Mucosa of stomach (tissue), 1 donor: ENCODE measurements at regions not wholly inside any gene's neighbourhood (a gene's known extent, or its start where the extent isn't known, plus 50 kb on each side); places are given as distances from the start of the nearest gene placed in this dataset.

Experiments used
- H3K27me3 ChIP-seq: one replicate; pipeline ENCODE4 v1.7.0; 2013; ENCODE audit warnings: mild to moderate bottlenecking, low read length; ENCODE audit not compliant: control insufficient read depth, insufficient read depth
- H3K36me3 ChIP-seq: one replicate; pipeline ENCODE4 v1.7.0; 2013; ENCODE audit warnings: low read length; ENCODE audit not compliant: control insufficient read depth, insufficient read depth
- H3K4me1 ChIP-seq: one replicate; pipeline ENCODE4 v1.7.0; 2013; ENCODE audit warnings: mild to moderate bottlenecking, low read length; ENCODE audit not compliant: control insufficient read depth, insufficient read depth
- H3K4me3 ChIP-seq: one replicate; pipeline ENCODE4 v1.7.0; 2013; ENCODE audit warnings: low read length
- H3K9ac ChIP-seq: one replicate; pipeline ENCODE4 v1.7.0; 2013; ENCODE audit warnings: mild to moderate bottlenecking, low read length, moderate library complexity
- H3K9me3 ChIP-seq: one replicate; pipeline ENCODE4 v1.7.0; 2013; ENCODE audit warnings: mild to moderate bottlenecking, low read length, moderate library complexity; ENCODE audit not compliant: control insufficient read depth
- donor health status: Pancreatic carcinoma.

GRCh38 chr3:24867783-24868182, 373.1 kb upstream of the THRB start:
- no peak overlapping the region for H3K4me3 ChIP-seq
- no peaks in the 10 kb centered on the region for H3K27me3 ChIP-seq
- no peaks in the 10 kb centered on the region for H3K9me3 ChIP-seq
- H3K9ac ChIP-seq, result no peak overlapping the region
- H3K4me1 ChIP-seq, result no peaks in the 10 kb centered on the region
- H3K36me3 ChIP-seq, result no peaks in the 10 kb centered on the region

- no peaks in the 10 kb centered on the region for H3K4me1 ChIP-seq
Measured at GRCh38 chr3:24881239-24881638, 386.6 kb upstream of the THRB start.

GRCh38 chr3:24886501-24886900, 391.9 kb upstream of the THRB start:
- H3K4me1 ChIP-seq, result no peaks in the 10 kb centered on the region
- H3K9me3 ChIP-seq, result no peaks in the 10 kb centered on the region
- no peak overlapping the region for H3K4me3 ChIP-seq
- no peaks in the 10 kb centered on the region for H3K36me3 ChIP-seq
- no peaks in the 10 kb centered on the region for H3K27me3 ChIP-seq
- H3K9ac ChIP-seq, result no peak overlapping the region

More at GRCh38 chr3:24881239-24881638, 386.6 kb upstream of the THRB start:
- Histone ChIP-seq H3K9ac (no peak overlapping the region), H3K4me3 (no peak overlapping the region), H3K27me3 (no peaks in the 10 kb centered on the region), H3K9me3 (no peaks in the 10 kb centered on the region), H3K36me3 (no peaks in the 10 kb centered on the region)

GRCh38 chr3:24890012-24890411, 395.4 kb upstream of the THRB start:
- Histone ChIP-seq H3K27me3 (no peaks in the 10 kb centered on the region), H3K9me3 (no peaks in the 10 kb centered on the region), H3K4me3 (no peak overlapping the region), H3K9ac (no peak overlapping the region), H3K4me1 (no peaks in the 10 kb centered on the region), H3K36me3 (no peaks in the 10 kb centered on the region)

- Histone ChIP-seq H3K36me3 (no peaks in the 10 kb centered on the region), H3K4me3 (no peak overlapping the region), H3K27me3 (no peaks in the 10 kb centered on the region), H3K4me1 (no peaks in the 10 kb centered on the region), H3K9ac (no peak overlapping the region), H3K9me3 (no peaks in the 10 kb centered on the region)
Measured at GRCh38 chr3:24899373-24899772, 404.7 kb upstream of the THRB start.

GRCh38 chr3:24899901-24900603, 405.4 kb upstream of the THRB start:
- no peak overlapping the region for H3K9ac ChIP-seq
- no peak overlapping the region for H3K4me3 ChIP-seq
- H3K9me3 ChIP-seq, result no peaks in the 10 kb centered on the region
- no peaks in the 10 kb centered on the region for H3K36me3 ChIP-seq
- no peaks in the 10 kb centered on the region for H3K4me1 ChIP-seq
- H3K27me3 ChIP-seq, result no peaks in the 10 kb centered on the region

GRCh38 chr3:24905266-24905665, 410.6 kb upstream of the THRB start:
- no peaks in the 10 kb centered on the region for H3K9me3 ChIP-seq
- H3K4me3 ChIP-seq, result no peak overlapping the region
- no peaks in the 10 kb centered on the region for H3K4me1 ChIP-seq
- H3K36me3 ChIP-seq, result no peaks in the 10 kb centered on the region
- no peaks in the 10 kb centered on the region for H3K27me3 ChIP-seq
- H3K9ac ChIP-seq, result no peak overlapping the region

- no peaks in the 10 kb centered on the region for H3K9me3 ChIP-seq
- no peak overlapping the region for H3K4me3 ChIP-seq
- H3K27me3 ChIP-seq, result no peaks in the 10 kb centered on the region
- no peak overlapping the region for H3K9ac ChIP-seq
- no peaks in the 10 kb centered on the region for H3K4me1 ChIP-seq
- no peaks in the 10 kb centered on the region for H3K36me3 ChIP-seq
Measured at GRCh38 chr3:24907106-24907505, 412.5 kb upstream of the THRB start.

GRCh38 chr3:24911076-24911475, 416.4 kb upstream of the THRB start:
- H3K4me3 ChIP-seq, result no peak overlapping the region
- no peaks in the 10 kb centered on the region for H3K9me3 ChIP-seq
- no peaks in the 10 kb centered on the region for H3K4me1 ChIP-seq
- no peaks in the 10 kb centered on the region for H3K36me3 ChIP-seq
- H3K9ac ChIP-seq, result no peak overlapping the region
- no peaks in the 10 kb centered on the region for H3K27me3 ChIP-seq

GRCh38 chr3:24915639-24916038, 421.0 kb upstream of the THRB start:
- H3K36me3 ChIP-seq, result no peaks in the 10 kb centered on the region
- no peaks in the 10 kb centered on the region for H3K27me3 ChIP-seq
- H3K4me3 ChIP-seq, result no peak overlapping the region
- H3K9ac ChIP-seq, result no peak overlapping the region
- H3K9me3 ChIP-seq, result no peaks in the 10 kb centered on the region
- H3K4me1 ChIP-seq, result no peaks in the 10 kb centered on the region

- no peaks in the 10 kb centered on the region for H3K4me1 ChIP-seq
- no peak overlapping the region for H3K4me3 ChIP-seq
- no peak overlapping the region for H3K9ac ChIP-seq
- H3K27me3 ChIP-seq, result no peaks in the 10 kb centered on the region
- H3K36me3 ChIP-seq, result no peaks in the 10 kb centered on the region
- H3K9me3 ChIP-seq, result no peaks in the 10 kb centered on the region
Measured at GRCh38 chr3:24917908-24918307, 423.3 kb upstream of the THRB start.

GRCh38 chr3:24923570-24923969, 428.9 kb upstream of the THRB start:
- Histone ChIP-seq H3K9ac (no peak overlapping the region), H3K9me3 (no peaks in the 10 kb centered on the region), H3K27me3 (no peaks in the 10 kb centered on the region), H3K36me3 (no peaks in the 10 kb centered on the region), H3K4me1 (no peaks in the 10 kb centered on the region), H3K4me3 (no peak overlapping the region)

- H3K9me3 ChIP-seq, result no peaks in the 10 kb centered on the region
- H3K27me3 ChIP-seq, result no peaks in the 10 kb centered on the region
- no peak overlapping the region for H3K9ac ChIP-seq
- no peaks in the 10 kb centered on the region for H3K4me1 ChIP-seq
- no peak overlapping the region for H3K4me3 ChIP-seq
- H3K36me3 ChIP-seq, result no peaks in the 10 kb centered on the region
Measured at GRCh38 chr3:24929521-24929920, 434.9 kb upstream of the THRB start.
